ENCODE measurements at regions not wholly inside any gene's neighbourhood (a gene's known extent, or its start where the extent isn't known, plus 50 kb on each side); places are given as distances from the start of the nearest gene placed in this dataset.
"Not testable (repeated sequence)": the region's sequence is repeated elsewhere in the genome, so short reads cannot be mapped to it uniquely, and the experiment has no call there.

DNA sequence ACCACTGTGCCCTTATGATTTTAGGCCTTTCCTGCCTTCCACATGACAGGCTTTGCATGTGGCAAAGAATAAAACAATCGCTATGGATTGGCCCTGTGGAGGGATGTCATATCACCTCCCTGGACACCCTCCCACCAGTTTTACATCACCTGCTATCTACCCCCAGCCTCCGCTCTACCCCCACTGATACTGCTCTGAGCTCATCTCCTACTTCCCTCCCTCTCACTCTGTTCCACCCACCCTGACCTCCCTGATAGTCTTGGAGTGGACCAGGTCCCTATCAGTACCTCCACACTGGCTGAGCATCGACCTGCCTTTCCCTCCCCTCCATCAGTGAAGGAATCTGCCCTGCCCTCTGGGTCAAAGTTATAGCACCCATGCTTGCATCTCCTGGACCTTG is 91.8 kb upstream of the FOXN3 start:
- H3K36me3 Mint-ChIP-seq, result peaks cover 9% of the 10 kb centered on the region
- no peak for DNase-seq (ENCODE audit: extremely low spot score, unreplicated experiment)

GRCh38 chr14:89507926-89508460 is 91.0 kb upstream of the FOXN3 start:
- H3K9me3 Mint-ChIP-seq, result peaks cover 5% of the 10 kb centered on the region
- H3K27ac Mint-ChIP-seq, result no peak overlapping the region
- H3K4me1 Mint-ChIP-seq (ENCODE audit: unreplicated experiment), result peaks cover 17% of the 10 kb centered on the region
- no peak for TF ChIP-seq CTCF (conservative IDR thresholded peaks at IDR 0.05)
- no peaks in the 10 kb centered on the region for H3K27me3 Mint-ChIP-seq
- peak; percentile 27 for DNase-seq (ENCODE audit: extremely low spot score, unreplicated experiment)
- no peak overlapping the region for H3K4me3 Mint-ChIP-seq
- H3K36me3 Mint-ChIP-seq, result peaks cover 9% of the 10 kb centered on the region

More for the DNA sequence above, 91.8 kb upstream of the FOXN3 start:
- peaks cover 17% of the 10 kb centered on the region for H3K4me1 Mint-ChIP-seq (ENCODE audit: unreplicated experiment)
- H3K9me3 Mint-ChIP-seq, result peaks cover 5% of the 10 kb centered on the region
- no peaks in the 10 kb centered on the region for H3K27me3 Mint-ChIP-seq
- no peak for TF ChIP-seq CTCF (conservative IDR thresholded peaks at IDR 0.05)
- no peak overlapping the region for H3K4me3 Mint-ChIP-seq
- H3K27ac Mint-ChIP-seq, result no peak overlapping the region

DNA sequence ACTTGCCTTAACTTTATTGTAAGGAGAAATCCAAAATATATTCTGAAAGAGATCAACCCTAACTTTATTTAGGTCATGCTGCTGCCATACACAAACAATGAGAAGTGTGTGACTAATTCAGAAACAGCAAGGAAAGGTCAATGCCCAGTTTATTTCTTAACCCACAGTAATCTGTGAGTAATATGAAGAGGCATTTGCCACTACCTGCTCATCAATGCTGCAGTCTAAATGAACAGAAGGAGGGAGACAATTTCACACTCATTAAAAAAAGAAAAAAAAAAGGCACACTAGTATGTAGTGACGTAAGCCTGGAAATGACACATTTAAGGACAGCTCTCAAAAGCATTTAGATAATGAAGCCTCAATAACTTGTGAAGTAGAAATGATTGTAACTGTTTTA is 90.5 kb upstream of the FOXN3 start:
- peaks cover 5% of the 10 kb centered on the region for H3K9me3 Mint-ChIP-seq
- no peak overlapping the region for H3K4me3 Mint-ChIP-seq
- H3K36me3 Mint-ChIP-seq, result peaks cover 9% of the 10 kb centered on the region
- DNase-seq (ENCODE audit: extremely low spot score, unreplicated experiment), result no peak
- H3K27me3 Mint-ChIP-seq, result no peaks in the 10 kb centered on the region
- no peak for TF ChIP-seq CTCF (conservative IDR thresholded peaks at IDR 0.05)
- H3K27ac Mint-ChIP-seq, result no peak overlapping the region
- H3K4me1 Mint-ChIP-seq (ENCODE audit: unreplicated experiment), result peaks cover 17% of the 10 kb centered on the region

GRCh38 chr14:89506891-89507452 is 89.9 kb upstream of the FOXN3 start:
- H3K27me3 Mint-ChIP-seq; H3K4me3 Mint-ChIP-seq; H3K36me3 Mint-ChIP-seq; H3K27ac Mint-ChIP-seq; DNase-seq (ENCODE audit: extremely low spot score, unreplicated experiment); H3K9me3 Mint-ChIP-seq: not testable (repeated sequence)
- peaks cover 17% of the 10 kb centered on the region for H3K4me1 Mint-ChIP-seq (ENCODE audit: unreplicated experiment)

GRCh38 chr14:89504602-89505313 is 87.7 kb upstream of the FOXN3 start:
- no peak for TF ChIP-seq CTCF (conservative IDR thresholded peaks at IDR 0.05)
- H3K9me3 Mint-ChIP-seq, result peaks cover 5% of the 10 kb centered on the region
- peak; percentile 29 for DNase-seq (ENCODE audit: extremely low spot score, unreplicated experiment)
- H3K36me3 Mint-ChIP-seq, result peaks cover 11% of the 10 kb centered on the region
- H3K27ac Mint-ChIP-seq, result no peak overlapping the region
- H3K27me3 Mint-ChIP-seq, result no peaks in the 10 kb centered on the region
- H3K4me3 Mint-ChIP-seq, result no peak overlapping the region
- peaks cover 10% of the 10 kb centered on the region for H3K4me1 Mint-ChIP-seq (ENCODE audit: unreplicated experiment)

GRCh38 chr14:89504091-89504490 is 87.1 kb upstream of the FOXN3 start:
- no peak for TF ChIP-seq CTCF (conservative IDR thresholded peaks at IDR 0.05)
- peak; percentile 25 for DNase-seq (ENCODE audit: extremely low spot score, unreplicated experiment)
- Mint-ChIP-seq H3K4me3 (no peak overlapping the region), H3K4me1 (ENCODE audit: unreplicated experiment) (peaks cover 10% of the 10 kb centered on the region), H3K27me3 (no peaks in the 10 kb centered on the region), H3K36me3 (peaks cover 11% of the 10 kb centered on the region), H3K27ac (no peak overlapping the region), H3K9me3 (peaks cover 5% of the 10 kb centered on the region)
